ENCODE measurements at regions not wholly inside any gene's neighbourhood (a gene's known extent, or its start where the extent isn't known, plus 50 kb on each side); places are given as distances from the start of the nearest gene placed in this dataset.

DNA sequence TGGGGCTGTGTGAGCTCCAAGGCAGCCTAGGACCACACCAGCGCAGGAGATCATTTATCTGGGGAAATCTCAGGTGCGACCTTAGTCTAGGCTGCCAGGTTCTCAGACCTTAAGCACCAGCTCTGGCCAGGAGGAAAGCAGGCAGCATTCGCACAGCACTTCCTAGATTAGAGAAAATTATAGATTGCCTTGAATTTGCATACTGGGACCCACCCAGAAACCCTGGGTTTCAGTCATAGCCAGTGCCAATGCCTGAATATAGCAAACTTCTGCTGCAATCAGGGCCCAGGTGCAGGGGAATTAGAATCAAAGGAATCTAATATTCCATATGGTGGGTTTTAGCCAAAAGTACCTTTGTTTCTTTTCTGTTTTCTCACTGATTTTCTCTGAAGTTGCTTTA, 204.3 kb upstream of the CST7 start:
- Mint-ChIP-seq H3K9me3 (no peaks in the 10 kb centered on the region), H3K4me3 (no peak overlapping the region), H3K27me3 (ENCODE audit: low read depth in 3 of 3) (peaks cover 0 to 4% (median 2%) of the 10 kb centered on the region in 3 donors), H3K4me1 (peaks cover 0 to under 1% of the 10 kb centered on the region in 2 donors), H3K27ac (no peak overlapping the region), H3K36me3 (no peaks in the 10 kb centered on the region)
- no peak for DNase-seq

DNA sequence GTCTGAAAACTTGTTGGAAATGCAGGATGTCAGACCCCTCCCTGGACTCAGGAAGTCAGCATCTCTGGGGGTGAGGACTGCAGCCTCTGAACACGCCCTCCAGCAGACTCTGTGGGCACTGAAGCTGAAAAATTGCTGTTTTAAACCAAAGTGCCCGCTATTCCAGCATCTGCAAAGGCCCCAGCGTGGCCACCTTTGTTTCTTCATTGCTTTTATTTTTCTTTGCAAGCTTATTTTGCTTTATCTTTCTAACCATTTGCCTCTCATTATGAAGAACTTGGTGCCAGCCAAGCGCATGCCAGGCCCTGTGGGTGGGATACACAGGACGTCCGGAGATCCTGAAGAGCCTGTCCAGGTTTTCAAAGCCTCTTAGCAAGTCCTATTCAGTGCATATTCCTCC, 203.9 kb upstream of the CST7 start:
- no peak overlapping the region for H3K4me3 Mint-ChIP-seq
- DNase-seq, result no peak
- no peaks in the 10 kb centered on the region for H3K36me3 Mint-ChIP-seq
- H3K27ac Mint-ChIP-seq, result no peak overlapping the region
- H3K27me3 Mint-ChIP-seq (ENCODE audit: low read depth in 3 of 3), result peaks cover 0 to 4% (median 2%) of the 10 kb centered on the region in 3 donors
- H3K4me1 Mint-ChIP-seq, result no peaks in the 10 kb centered on the region
- no peaks in the 10 kb centered on the region for H3K9me3 Mint-ChIP-seq

DNA sequence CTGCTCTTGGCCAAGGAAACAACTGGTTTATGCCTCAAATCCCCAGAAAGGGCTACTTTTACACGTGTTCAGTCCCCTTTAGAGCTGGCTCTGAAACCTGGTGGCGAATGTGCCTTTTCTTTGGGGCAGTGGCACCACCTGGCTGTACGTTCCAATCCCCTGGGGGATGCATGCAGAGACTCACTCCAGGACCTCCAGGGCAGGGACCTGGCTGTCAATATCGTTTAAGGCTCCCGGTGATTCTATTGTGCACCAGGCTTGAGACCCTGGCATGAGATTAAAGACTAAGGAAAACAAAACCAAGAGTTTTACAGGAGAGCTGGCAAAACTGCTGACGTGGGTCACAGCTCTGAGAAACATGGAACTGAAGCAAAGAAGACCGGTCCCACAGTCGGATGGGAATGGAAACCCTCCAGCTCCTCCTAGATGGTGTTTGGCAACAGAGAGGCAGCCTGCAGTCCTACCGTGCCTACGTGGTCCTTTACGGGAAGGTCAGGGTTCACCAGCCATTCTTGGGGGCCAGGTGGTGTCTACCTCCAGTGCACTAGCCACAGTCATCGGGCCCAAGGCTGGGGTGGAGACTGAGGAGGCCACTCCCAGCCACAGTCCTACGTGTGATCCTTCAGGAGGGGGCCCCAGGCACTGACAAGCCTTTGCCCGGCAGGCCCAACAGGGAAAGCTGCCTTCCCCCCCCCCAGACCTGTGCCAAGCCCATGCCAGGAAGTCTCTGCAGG, 203.3 kb upstream of the CST7 start:
- H3K36me3 Mint-ChIP-seq, result no peaks in the 10 kb centered on the region
- H3K9me3 Mint-ChIP-seq, result peaks cover 0 to 4% (median 0%) of the 10 kb centered on the region in 6 donors
- DNase-seq, result no peak
- no peaks in the 10 kb centered on the region for H3K4me1 Mint-ChIP-seq
- no peak overlapping the region for H3K27ac Mint-ChIP-seq
- H3K4me3 Mint-ChIP-seq, result no peak overlapping the region
- peaks cover 0 to 4% (median 2%) of the 10 kb centered on the region in 3 donors for H3K27me3 Mint-ChIP-seq (ENCODE audit: low read depth in 3 of 3)

DNA sequence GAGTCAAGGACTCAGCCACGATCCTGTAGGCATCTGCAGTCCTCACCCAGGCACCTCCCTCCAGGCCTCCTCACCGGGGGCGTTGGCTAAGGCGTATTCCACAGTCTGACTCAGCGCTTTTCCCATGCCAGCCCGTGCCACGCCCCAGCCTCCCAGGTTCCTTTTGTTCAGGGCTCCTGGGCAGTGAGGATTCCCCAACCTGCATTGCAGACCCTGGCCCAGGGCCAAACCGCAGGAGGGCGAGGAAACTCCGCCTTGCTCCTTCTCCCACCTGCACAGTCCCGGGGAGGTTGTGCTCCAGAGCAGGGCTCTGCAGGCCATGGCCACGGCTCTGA, 202.8 kb upstream of the CST7 start:
- DNase-seq, result no peak
- no peaks in the 10 kb centered on the region for H3K36me3 Mint-ChIP-seq
- no peak overlapping the region for H3K27ac Mint-ChIP-seq
- H3K4me1 Mint-ChIP-seq, result no peaks in the 10 kb centered on the region
- H3K9me3 Mint-ChIP-seq, result peaks cover 0 to 4% (median 0%) of the 10 kb centered on the region in 6 donors
- H3K27me3 Mint-ChIP-seq (ENCODE audit: low read depth in 3 of 3), result peaks cover 0 to 4% (median 2%) of the 10 kb centered on the region in 3 donors
- no peak overlapping the region for H3K4me3 Mint-ChIP-seq

DNA sequence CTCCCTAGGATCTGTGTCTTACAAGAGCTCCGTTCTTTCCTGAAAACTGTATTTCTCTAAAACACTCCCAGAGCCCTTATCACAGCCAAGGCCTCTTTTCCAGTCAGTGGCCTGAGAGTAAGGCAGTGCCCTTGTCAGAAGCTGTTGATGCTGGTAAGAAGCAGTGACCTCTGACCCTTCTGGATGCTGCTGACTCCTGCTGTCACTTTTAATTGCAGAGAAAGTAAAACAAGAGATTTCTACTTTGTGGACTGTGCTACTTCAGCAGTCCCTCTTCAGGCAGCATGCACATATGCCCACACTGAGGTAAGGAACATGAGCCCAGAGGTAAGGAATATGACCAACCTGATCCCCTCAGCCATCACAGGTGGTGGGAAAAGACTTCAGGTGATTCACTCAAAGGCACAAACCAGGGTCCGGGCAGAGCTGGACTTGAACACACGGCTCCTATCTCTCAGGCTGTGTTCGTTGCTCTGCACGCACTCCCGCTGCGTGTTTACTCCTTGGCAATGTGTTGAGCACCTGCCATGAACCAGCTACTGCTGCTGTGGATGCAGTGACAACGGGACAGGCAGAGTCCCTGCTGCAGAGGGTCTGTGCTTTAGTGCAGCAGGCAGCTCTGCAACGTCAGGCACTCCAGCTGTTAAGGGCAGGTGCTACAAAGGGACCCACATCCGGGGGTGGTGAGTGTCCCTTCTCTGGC, 201.9 kb upstream of the CST7 start:
- Mint-ChIP-seq H3K36me3 (no peaks in the 10 kb centered on the region), H3K9me3 (peaks cover 0 to 4% (median 0%) of the 10 kb centered on the region in 6 donors), H3K27ac (no peak overlapping the region), H3K4me3 (no peak overlapping the region), H3K4me1 (no peaks in the 10 kb centered on the region), H3K27me3 (ENCODE audit: low read depth in 3 of 3) (peaks cover 0 to 4% (median 2%) of the 10 kb centered on the region in 3 donors)
- DNase-seq, result no peak

DNA sequence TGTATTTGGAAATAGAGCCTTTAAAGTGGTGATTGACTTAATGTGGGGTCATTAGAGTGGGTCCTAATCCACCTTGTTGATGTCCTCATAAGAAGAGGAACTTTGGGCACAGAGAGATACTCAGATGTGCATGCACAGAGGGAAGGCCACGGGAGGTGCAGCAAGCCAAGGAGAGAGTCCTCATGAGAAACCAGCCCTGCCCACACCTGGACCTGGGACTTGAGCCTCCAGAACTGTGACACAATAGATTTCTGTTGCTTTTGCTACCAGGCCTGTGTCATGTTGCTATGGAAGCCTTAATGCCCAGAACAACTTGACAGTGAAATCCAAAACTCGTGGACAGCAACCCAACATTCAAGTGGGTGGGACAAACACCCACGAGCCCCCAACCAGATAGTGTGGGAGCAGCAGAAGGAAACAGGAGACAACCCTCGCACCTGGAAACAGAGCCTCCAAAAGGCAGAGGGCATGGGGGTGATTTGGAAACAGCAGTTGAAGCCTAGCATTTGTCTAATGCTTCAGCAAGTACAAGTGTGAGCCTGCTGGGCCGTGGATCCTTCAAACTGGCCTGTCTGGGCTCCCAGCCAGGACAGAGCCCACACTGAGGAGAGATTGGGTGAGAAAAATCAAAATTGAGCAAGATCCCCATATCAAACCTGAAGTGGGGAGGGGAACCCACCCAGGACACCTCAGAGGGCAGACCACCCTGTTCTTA, 201.0 kb upstream of the CST7 start:
- DNase-seq, result no peak
- Mint-ChIP-seq H3K4me3 (no peak overlapping the region), H3K36me3 (no peaks in the 10 kb centered on the region), H3K27me3 (ENCODE audit: low read depth in 3 of 3) (peaks cover 0 to 4% (median 2%) of the 10 kb centered on the region in 3 donors), H3K27ac (no peak overlapping the region), H3K4me1 (no peaks in the 10 kb centered on the region), H3K9me3 (peaks cover 0 to 4% (median 0%) of the 10 kb centered on the region in 6 donors)

DNA sequence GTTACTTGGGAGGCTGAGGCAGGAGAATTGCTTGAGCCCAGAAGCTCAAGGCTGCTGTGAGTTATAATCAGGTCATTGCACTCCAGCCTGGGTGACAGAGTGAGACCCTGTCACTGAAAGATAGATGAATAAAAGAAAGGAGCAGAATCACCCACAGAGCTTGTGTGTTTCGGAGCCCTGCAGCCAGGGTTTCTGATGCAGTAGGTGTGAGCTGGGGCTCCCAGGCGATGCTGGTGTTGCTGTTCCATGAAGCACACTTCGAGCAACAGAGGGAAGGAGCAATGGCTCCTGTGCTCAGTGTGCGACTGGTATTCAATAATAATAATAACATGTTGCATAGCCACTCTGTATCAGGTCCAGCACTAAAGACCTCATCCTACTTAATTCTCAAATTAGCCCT, 197.5 kb upstream of the CST7 start:
- H3K27ac Mint-ChIP-seq, result no peak overlapping the region

DNA sequence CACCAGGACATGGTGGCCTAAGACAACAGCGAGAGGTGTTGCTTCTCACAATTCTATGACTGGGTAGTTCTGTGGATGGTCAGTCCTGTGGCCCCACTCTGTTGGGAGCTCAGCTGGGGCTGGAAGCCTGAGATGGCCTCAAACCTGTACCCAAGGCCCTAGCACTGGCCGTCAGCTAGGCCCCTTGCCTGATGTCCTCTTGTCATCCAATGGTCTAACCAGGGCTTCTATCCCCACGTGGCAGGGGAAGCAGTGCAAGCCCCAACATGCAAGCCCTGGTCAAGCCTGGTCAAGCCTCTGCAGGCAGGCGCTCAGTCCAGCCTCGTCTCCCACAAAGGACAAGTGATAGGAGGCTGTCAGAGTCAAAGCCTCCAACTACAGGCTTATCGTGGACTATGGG, 196.5 kb upstream of the CST7 start:
- H3K4me1 Mint-ChIP-seq, result no peaks in the 10 kb centered on the region
- no peaks in the 10 kb centered on the region for H3K36me3 Mint-ChIP-seq

More for the DNA sequence above, 197.5 kb upstream of the CST7 start:
- no peaks in the 10 kb centered on the region for H3K4me1 Mint-ChIP-seq
- no peak overlapping the region for H3K4me3 Mint-ChIP-seq
- peaks cover 0 to 4% (median 0%) of the 10 kb centered on the region in 6 donors for H3K9me3 Mint-ChIP-seq
- DNase-seq, result no peak
- no peaks in the 10 kb centered on the region for H3K36me3 Mint-ChIP-seq
- peaks cover 0 to 6% (median 2%) of the 10 kb centered on the region in 3 donors for H3K27me3 Mint-ChIP-seq (ENCODE audit: low read depth in 3 of 3)

DNA sequence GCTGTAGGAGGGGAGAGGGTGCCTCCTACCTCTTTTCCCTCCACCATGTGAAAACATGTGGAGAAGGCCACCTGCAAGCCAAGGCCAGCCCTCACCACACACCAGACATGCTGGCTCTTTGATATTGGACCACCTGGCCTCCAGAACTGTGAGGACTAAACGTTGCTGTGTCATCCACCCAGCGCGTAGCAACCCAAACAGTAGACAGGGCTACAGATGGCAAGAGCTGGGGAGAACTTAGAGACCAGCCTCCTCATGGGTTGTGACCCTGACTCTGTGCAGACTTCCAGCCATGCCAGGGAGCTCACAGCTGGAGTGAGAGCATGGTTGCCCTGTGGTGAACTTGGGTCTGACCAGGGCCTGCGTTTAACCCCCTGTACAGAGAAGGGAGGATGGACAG, 195.9 kb upstream of the CST7 start:
- no peak overlapping the region for H3K4me3 Mint-ChIP-seq
- no peaks in the 10 kb centered on the region for H3K4me1 Mint-ChIP-seq
- peaks cover 0 to 4% (median 0%) of the 10 kb centered on the region in 6 donors for H3K9me3 Mint-ChIP-seq
- DNase-seq, result no peak
- no peak overlapping the region for H3K27ac Mint-ChIP-seq
- no peaks in the 10 kb centered on the region for H3K36me3 Mint-ChIP-seq
- H3K27me3 Mint-ChIP-seq (ENCODE audit: low read depth in 3 of 3), result peaks cover 0 to 11% (median 0%) of the 10 kb centered on the region in 3 donors

More for the DNA sequence above, 196.5 kb upstream of the CST7 start:
- Mint-ChIP-seq H3K27me3 (ENCODE audit: low read depth in 3 of 3) (peaks cover 0 to 11% (median 2%) of the 10 kb centered on the region in 3 donors), H3K4me3 (no peak overlapping the region), H3K9me3 (peaks cover 0 to 4% (median 0%) of the 10 kb centered on the region in 6 donors), H3K27ac (no peak overlapping the region)
- no peak for DNase-seq

DNA sequence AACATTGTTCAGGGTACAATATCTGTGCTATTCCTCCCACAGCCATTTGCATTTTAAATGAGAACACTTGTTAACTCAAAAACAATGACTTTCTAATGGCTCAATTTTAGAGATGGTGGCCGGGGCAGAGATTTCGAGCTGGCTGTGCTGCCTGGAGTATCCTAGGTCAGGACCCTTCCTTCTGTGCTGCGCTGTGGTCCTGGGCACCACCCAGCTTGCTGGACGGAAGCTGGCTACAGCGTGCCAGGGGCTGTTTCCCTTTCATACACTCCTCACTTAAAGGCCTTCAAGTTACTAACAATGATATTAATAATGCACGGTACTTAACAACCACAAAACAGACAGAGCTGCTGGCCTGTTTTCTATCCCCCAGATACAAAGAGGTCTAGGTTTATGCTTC, 194.4 kb upstream of the CST7 start:
- DNase-seq, result no peak
- H3K27me3 Mint-ChIP-seq (ENCODE audit: low read depth in 3 of 3), result peaks cover 0 to 11% (median 0%) of the 10 kb centered on the region in 3 donors
- H3K4me1 Mint-ChIP-seq, result no peaks in the 10 kb centered on the region
- no peaks in the 10 kb centered on the region for H3K36me3 Mint-ChIP-seq
- no peak overlapping the region for H3K4me3 Mint-ChIP-seq
- H3K27ac Mint-ChIP-seq, result no peak overlapping the region
- H3K9me3 Mint-ChIP-seq, result peaks cover 0 to 4% (median 0%) of the 10 kb centered on the region in 6 donors

DNA sequence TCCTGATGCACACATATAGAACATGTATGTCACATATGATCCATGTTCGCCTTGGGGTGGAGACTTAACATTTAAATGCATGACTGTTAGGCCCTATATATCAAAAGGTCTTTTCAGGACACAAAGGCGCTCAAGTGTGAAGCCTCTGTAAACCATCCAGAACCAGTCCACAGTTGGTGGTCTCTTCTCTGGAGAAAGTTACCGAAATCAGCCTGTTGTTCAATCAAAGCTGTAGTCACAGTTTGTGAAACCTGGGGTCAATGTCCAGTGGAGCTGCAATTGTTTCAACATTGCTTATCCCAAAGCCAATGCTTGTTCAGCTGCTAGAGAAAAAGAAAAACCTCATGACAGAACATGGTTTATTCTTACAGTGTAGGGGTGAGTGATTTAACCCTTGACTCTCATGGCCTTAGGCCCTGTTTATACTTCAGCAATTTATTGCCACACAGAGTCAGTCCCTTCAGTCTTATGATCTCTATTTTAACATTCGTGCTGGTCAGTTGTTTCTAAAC, 193.6 kb upstream of the CST7 start:
- Mint-ChIP-seq H3K4me3 (no peak overlapping the region), H3K27me3 (ENCODE audit: low read depth in 3 of 3) (peaks cover 0 to 11% (median 0%) of the 10 kb centered on the region in 3 donors), H3K36me3 (no peaks in the 10 kb centered on the region), H3K27ac (no peak overlapping the region), H3K9me3 (peaks cover 0 to 2% (median 0%) of the 10 kb centered on the region in 6 donors), H3K4me1 (no peaks in the 10 kb centered on the region)
- DNase-seq, result no peak

DNA sequence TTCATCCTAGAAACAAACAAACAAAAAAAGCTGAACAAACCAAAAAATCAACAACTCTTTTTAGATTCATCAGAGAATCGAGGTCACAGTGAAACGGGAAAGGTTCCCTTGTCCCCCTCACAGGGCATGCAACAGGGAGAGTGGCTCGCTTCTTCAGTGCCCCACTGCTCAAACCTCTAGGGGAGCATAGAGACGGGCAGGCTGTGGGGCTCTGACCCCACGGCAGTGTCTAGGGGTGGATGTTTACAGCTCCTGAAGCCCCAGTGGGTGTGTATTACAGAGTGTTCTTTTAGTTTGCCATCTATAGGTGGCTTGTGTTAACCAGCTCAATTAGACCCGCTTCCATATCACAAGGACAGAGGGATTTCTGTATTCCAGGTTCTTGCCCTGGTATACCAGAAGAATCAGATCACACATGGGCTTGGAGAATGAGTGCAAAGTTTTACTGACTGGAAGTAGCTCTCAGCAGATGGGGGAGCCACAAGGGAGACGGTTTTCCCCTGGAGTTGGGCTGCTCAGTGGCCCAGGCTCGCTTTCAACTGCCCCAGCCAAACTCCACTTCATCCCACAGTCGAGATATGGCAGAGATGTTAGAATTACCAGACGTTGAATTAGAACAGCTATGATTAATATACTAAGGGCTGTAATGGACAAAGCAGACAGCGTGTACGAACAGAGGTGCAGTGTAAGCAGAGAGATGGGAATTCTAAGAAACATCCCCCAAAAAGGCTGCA, 192.6 kb upstream of the CST7 start:
- H3K27ac Mint-ChIP-seq, result no peak overlapping the region

DNA sequence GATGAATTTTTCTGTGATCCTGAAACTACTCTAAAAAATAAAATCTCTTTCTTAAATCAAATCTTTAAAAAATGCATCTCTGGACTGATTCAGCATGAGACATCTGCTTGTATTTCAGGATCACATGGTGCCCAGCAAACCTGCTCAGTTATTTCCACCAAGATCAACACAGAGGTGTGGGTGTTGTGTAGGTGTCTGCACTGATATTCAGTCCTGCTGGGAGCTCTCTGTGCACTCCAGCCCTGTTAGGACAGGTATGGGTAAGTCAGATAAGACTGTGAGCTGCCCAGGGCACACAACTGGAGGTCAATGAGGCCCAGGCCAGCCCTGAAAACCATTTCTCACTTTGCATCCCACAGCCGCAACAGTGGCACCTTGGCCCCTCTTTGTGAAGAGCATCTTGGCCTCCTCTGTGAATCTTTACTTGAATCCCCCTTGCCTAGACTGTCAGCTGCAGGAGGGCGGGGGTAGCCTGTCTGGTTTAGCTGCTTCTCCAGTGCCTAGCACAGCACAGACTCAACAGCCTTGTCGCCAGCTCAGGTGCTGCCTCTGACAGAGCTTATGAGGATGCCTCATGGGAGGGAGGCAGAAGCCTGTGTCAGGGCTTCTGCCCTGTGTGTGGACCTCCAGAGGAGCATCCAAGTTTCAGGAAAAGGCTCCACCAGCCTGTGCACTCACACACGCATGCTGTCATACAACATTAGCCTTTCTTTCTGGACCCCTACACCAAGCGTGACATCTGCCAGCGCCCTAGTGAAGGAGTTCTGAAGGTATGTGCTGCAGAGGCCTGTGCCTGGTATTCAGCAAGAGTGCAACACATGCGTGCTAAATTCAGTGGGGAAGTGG, 187.6 kb upstream of the CST7 start:
- no peak for DNase-seq
- H3K9me3 Mint-ChIP-seq, result no peaks in the 10 kb centered on the region
- H3K4me1 Mint-ChIP-seq, result peaks cover 6 to 8% of the 10 kb centered on the region in 2 donors
- H3K4me3 Mint-ChIP-seq, result no peak overlapping the region
- no peaks in the 10 kb centered on the region for H3K36me3 Mint-ChIP-seq
- H3K27ac Mint-ChIP-seq, result no peak overlapping the region
- peaks cover 4 to 11% (median 6%) of the 10 kb centered on the region in 3 donors for H3K27me3 Mint-ChIP-seq (ENCODE audit: low read depth in 3 of 3)

More for the DNA sequence above, 192.6 kb upstream of the CST7 start:
- Mint-ChIP-seq H3K27me3 (ENCODE audit: low read depth in 3 of 3) (peaks cover 0 to 11% (median under 1%) of the 10 kb centered on the region in 3 donors), H3K36me3 (no peaks in the 10 kb centered on the region), H3K4me3 (no peak overlapping the region), H3K9me3 (no peaks in the 10 kb centered on the region), H3K4me1 (no peaks in the 10 kb centered on the region)
- no peak for DNase-seq

All from immature natural killer cell (primary cell).